ENCODE measurements at regions not wholly inside any gene's neighbourhood (a gene's known extent, or its start where the extent isn't known, plus 50 kb on each side); places are given as distances from the start of the nearest gene placed in this dataset.

GRCh38 chr6:14399635-14400034 is 282.1 kb downstream of the CD83 start:
- no peaks in the 10 kb centered on the region for H3K9me3 ChIP-seq
- no peaks in the 10 kb centered on the region for H3K36me3 ChIP-seq
- no peak overlapping the region for H3K27ac ChIP-seq
- TF ChIP-seq CTCF (IDR thresholded peaks at IDR 0.05) = no peak
- no peaks in the 10 kb centered on the region for H3K4me1 ChIP-seq
- no peak for DNase-seq (ENCODE audit: low spot score in 2 of 2)
- H3K27me3 ChIP-seq = no peaks in the 10 kb centered on the region
- intact Hi-C loops (cut with DNase I) = no loop called here
- no peak overlapping the region for H3K4me3 ChIP-seq

DNA sequence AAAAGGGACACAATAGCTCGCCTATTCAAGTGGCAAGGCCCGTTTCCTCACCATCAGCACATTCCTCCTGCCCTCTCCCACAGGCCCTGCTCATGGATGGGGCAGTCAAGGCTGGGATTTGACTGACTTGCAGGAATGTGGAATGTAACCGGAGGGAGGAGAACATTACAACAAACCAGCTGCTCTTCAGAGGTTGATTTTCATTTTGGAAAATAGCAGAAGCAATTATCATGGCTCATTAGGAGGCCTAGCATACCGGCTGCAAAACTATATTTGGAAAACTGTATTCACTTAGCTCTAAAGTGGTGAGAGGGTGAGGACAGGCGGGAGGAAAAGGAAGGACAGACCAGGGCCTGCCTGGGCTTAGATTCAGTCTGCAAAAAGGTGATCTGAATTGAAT is 283.7 kb downstream of the CD83 start:
- Histone ChIP-seq H3K9me3 (no peaks in the 10 kb centered on the region), H3K27me3 (no peaks in the 10 kb centered on the region), H3K27ac (no peak overlapping the region), H3K4me3 (no peak overlapping the region), H3K4me1 (no peaks in the 10 kb centered on the region), H3K36me3 (no peaks in the 10 kb centered on the region)
- intact Hi-C loops (cut with DNase I) = no loop called here
- no peak for DNase-seq (ENCODE audit: low spot score in 2 of 2)
- no peak for TF ChIP-seq CTCF (IDR thresholded peaks at IDR 0.05)

GRCh38 chr6:14406614-14407331 is 289.2 kb downstream of the CD83 start:
- Histone ChIP-seq H3K9me3 (no peaks in the 10 kb centered on the region), H3K4me1 (no peaks in the 10 kb centered on the region), H3K36me3 (no peaks in the 10 kb centered on the region), H3K27ac (no peak overlapping the region), H3K27me3 (no peaks in the 10 kb centered on the region), H3K4me3 (no peak overlapping the region)
- intact Hi-C loops (cut with DNase I) = no loop called here
- DNase-seq (ENCODE audit: low spot score in 2 of 2) = no peak
- TF ChIP-seq CTCF (IDR thresholded peaks at IDR 0.05) = no peak

GRCh38 chr6:14408446-14408845 is 290.9 kb downstream of the CD83 start:
- intact Hi-C loops (cut with DNase I) = no loop called here

GRCh38 chr6:14412026-14412425 is 294.5 kb downstream of the CD83 start:
- H3K9me3 ChIP-seq = no peaks in the 10 kb centered on the region
- H3K27me3 ChIP-seq = no peaks in the 10 kb centered on the region
- no peaks in the 10 kb centered on the region for H3K36me3 ChIP-seq
- H3K4me3 ChIP-seq = no peak overlapping the region
- no peak for TF ChIP-seq CTCF (IDR thresholded peaks at IDR 0.05)
- H3K4me1 ChIP-seq = no peaks in the 10 kb centered on the region
- H3K27ac ChIP-seq = no peak overlapping the region
- no peak for DNase-seq (ENCODE audit: low spot score in 2 of 2)
- intact Hi-C loops (cut with DNase I) = no loop called here

More at GRCh38 chr6:14408446-14408845, 290.9 kb downstream of the CD83 start:
- no peaks in the 10 kb centered on the region for H3K4me1 ChIP-seq
- H3K4me3 ChIP-seq = no peak overlapping the region
- H3K9me3 ChIP-seq = no peaks in the 10 kb centered on the region
- no peak for DNase-seq (ENCODE audit: low spot score in 2 of 2)
- H3K27ac ChIP-seq = no peak overlapping the region
- no peaks in the 10 kb centered on the region for H3K27me3 ChIP-seq
- no peak for TF ChIP-seq CTCF (IDR thresholded peaks at IDR 0.05)
- H3K36me3 ChIP-seq = no peaks in the 10 kb centered on the region

DNA sequence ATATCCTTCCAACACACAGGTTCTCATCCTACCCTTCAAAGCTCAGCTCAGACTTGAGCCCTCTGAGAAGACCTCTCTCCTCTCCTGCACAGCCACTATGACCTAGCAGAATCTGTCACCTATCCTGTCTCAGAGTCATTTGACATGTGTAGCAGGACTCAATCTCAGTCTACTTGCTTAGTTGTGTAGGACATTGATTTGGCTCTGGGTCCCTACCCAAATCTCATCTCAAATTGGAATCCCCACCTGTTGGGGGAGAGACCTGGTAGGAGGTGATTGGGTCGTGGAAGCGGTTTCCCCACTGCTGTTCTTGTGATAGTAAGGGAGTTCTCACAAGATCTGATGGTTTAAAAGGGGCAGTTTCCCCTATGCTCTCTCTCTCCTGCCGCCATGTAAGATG is 297.9 kb downstream of the CD83 start:
- Histone ChIP-seq H3K36me3 (no peaks in the 10 kb centered on the region), H3K4me1 (no peaks in the 10 kb centered on the region), H3K27me3 (no peaks in the 10 kb centered on the region), H3K27ac (no peak overlapping the region), H3K4me3 (no peak overlapping the region), H3K9me3 (no peaks in the 10 kb centered on the region)
- intact Hi-C loops (cut with DNase I) = no loop called here
- DNase-seq (ENCODE audit: low spot score in 2 of 2) = no peak
- TF ChIP-seq CTCF (IDR thresholded peaks at IDR 0.05) = no peak
